Mammary epithelial cell (primary cell): ENCODE measurements at regions not wholly inside any gene's neighbourhood (a gene's known extent, or its start where the extent isn't known, plus 50 kb on each side); places are given as distances from the start of the nearest gene placed in this dataset.

ENCODE experiments used
- CTCF ChIP-seq, 2 donors: IDR thresholded peaks in 1 of 2; conservative IDR thresholded peaks in 1 of 2; 2 replicates each; pipeline ENCODE4 v1.5.1; 2011 to 2012; ENCODE audit warnings: inconsistent platforms in 2 of 2, low read length in 2 of 2, mild to moderate bottlenecking in 2 of 2, control low read depth in 1 of 2, low read depth in 1 of 2; ENCODE audit not compliant: insufficient read depth in 1 of 2; ENCODE audit errors: extremely low read depth in 1 of 2
- EZH2 ChIP-seq: IDR thresholded peaks from 2 replicates; pipeline ENCODE4 v1.6.1; 2012; ENCODE audit warnings: low read length, inconsistent platforms, borderline replicate concordance

GRCh38 chr12:86601550-86602308 lies 345.5 kb upstream of the MGAT4C start:
- TF ChIP-seq EZH2 (no peak), CTCF (conservative IDR thresholded peaks at IDR 0.05 in 1 of 2, IDR thresholded peaks at IDR 0.05 in 1 of 2; ENCODE audit: extremely low read depth in 1 of 2, insufficient read depth in 1 of 2, low read depth in 1 of 2, low read length in 2 of 2) (no peak)
